Nephron progenitor cell (in vitro differentiated cells): ENCODE measurements at regions not wholly inside any gene's neighbourhood (a gene's known extent, or its start where the extent isn't known, plus 50 kb on each side); places are given as distances from the start of the nearest gene placed in this dataset.

ENCODE experiments used
- DNase-seq: peaks from one replicate; pipeline ENCODE4 v3.0.0; 2021
- H3K27ac Mint-ChIP-seq: 2 replicates; pipeline ENCODE4 v1.8.0; 2021; ENCODE audit warnings: mild to moderate bottlenecking, moderate library complexity, mixed read lengths
- H3K27me3 Mint-ChIP-seq: 2 replicates; pipeline ENCODE4 v1.8.0; 2021; ENCODE audit warnings: mild to moderate bottlenecking, low read depth, mixed read lengths; ENCODE audit not compliant: poor library complexity
- H3K36me3 Mint-ChIP-seq: 2 replicates; pipeline ENCODE4 v1.8.0; 2021; ENCODE audit warnings: low read depth, mixed read lengths
- H3K4me1 Mint-ChIP-seq: 2 replicates; pipeline ENCODE4 v1.8.0; 2021; ENCODE audit warnings: mixed read lengths
- H3K4me3 Mint-ChIP-seq: 2 replicates; pipeline ENCODE4 v1.8.0; 2021; ENCODE audit warnings: mild to moderate bottlenecking, moderate library complexity, mixed read lengths
- H3K9me3 Mint-ChIP-seq: 2 replicates; pipeline ENCODE4 v1.8.0; 2021; ENCODE audit warnings: mild to moderate bottlenecking, moderate library complexity, mixed read lengths
- TF ChIP-seq, protein P1 (sequence below): fragments of 200-600 bp; sonication (generic); IDR thresholded peaks from 2 replicates; pipeline ENCODE4 v1.5.0; 2021; ENCODE audit warnings: antibody characterized with exemption

DNA sequence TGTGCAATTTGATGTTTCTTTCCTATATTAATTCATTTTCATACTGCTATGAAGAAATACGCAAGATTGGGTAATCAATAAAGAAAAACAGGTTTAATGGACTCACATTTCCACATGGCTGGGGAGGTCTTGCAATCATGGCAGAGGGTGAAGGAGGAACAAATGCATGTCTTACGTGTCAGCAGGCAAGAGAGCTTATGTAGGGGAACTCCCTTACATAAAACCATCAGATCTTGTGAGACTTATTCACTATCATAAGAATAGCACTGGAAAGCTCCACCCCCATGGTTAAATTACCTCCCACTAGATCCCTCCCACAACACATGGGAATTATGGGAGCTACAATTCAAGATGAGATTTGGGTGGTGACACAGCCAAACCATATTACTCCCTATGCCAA, 418.9 kb upstream of the MAF start:
- Mint-ChIP-seq H3K4me3 (no peak overlapping the region), H3K27ac (no peak overlapping the region), H3K9me3 (no peaks in the 10 kb centered on the region), H3K4me1 (peaks cover 18% of the 10 kb centered on the region), H3K36me3 (no peaks in the 10 kb centered on the region), H3K27me3 (peaks cover 8% of the 10 kb centered on the region)
- no peak for DNase-seq
- TF ChIP-seq, protein P1, sequence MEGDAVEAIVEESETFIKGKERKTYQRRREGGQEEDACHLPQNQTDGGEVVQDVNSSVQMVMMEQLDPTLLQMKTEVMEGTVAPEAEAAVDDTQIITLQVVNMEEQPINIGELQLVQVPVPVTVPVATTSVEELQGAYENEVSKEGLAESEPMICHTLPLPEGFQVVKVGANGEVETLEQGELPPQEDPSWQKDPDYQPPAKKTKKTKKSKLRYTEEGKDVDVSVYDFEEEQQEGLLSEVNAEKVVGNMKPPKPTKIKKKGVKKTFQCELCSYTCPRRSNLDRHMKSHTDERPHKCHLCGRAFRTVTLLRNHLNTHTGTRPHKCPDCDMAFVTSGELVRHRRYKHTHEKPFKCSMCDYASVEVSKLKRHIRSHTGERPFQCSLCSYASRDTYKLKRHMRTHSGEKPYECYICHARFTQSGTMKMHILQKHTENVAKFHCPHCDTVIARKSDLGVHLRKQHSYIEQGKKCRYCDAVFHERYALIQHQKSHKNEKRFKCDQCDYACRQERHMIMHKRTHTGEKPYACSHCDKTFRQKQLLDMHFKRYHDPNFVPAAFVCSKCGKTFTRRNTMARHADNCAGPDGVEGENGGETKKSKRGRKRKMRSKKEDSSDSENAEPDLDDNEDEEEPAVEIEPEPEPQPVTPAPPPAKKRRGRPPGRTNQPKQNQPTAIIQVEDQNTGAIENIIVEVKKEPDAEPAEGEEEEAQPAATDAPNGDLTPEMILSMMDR, result no peak

DNA sequence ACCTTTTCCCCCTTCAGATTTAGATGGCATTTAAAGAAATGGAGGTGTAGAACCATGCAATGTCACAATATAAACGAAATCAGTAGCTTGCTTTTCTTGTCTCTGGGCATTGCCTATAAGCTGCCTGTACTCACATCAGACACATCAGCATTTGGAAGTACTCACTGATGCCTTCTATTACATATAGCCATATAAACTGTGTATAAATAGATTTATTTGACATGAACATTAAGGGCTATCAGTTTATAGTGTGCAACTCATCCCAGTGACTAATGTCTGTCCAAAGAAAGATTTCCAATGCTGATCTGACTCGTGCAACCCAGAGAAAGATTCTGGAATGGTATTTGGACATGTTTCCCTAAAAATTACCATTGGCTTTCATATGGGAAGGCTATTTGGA, 417.9 kb upstream of the MAF start:
- peaks cover 8% of the 10 kb centered on the region for H3K27me3 Mint-ChIP-seq
- H3K9me3 Mint-ChIP-seq, result no peaks in the 10 kb centered on the region
- no peak overlapping the region for H3K27ac Mint-ChIP-seq
- TF ChIP-seq, protein P1, result no peak
- no peaks in the 10 kb centered on the region for H3K36me3 Mint-ChIP-seq
- no peak overlapping the region for H3K4me3 Mint-ChIP-seq
- no peak for DNase-seq
- H3K4me1 Mint-ChIP-seq, result peaks cover 12% of the 10 kb centered on the region

DNA sequence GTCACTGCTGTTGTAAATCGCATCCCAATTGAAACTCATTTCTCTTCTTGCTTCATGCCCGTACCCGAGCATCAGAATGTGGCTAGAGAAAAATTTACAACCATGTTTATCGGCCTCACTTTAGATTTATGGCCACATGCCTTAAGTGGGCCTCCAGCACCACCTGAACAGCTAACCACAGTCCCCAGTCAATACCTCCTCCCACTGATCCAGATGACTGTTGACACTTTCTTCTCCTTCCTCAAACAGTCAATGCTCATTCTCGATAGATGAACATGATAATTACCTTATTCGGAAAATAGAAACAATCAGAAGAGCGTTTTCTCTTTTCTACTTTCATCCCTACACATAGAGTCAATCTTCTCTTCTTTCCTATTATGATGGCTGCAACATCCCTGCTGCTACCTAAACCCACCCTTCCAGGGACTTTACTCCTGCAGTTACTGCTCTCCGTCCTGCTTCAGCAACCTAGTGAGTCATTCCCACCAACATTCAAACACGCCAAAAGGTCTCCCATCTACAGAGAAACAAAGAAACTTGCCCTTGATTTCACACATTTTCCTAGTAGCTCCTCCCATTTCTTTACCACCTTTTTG, 416.3 kb upstream of the MAF start:
- Mint-ChIP-seq H3K4me3 (no peak overlapping the region), H3K4me1 (no peaks in the 10 kb centered on the region), H3K27me3 (peaks cover 8% of the 10 kb centered on the region), H3K9me3 (no peaks in the 10 kb centered on the region), H3K27ac (no peak overlapping the region), H3K36me3 (no peaks in the 10 kb centered on the region)
- no peak for DNase-seq
- TF ChIP-seq, protein P1, result no peak

DNA sequence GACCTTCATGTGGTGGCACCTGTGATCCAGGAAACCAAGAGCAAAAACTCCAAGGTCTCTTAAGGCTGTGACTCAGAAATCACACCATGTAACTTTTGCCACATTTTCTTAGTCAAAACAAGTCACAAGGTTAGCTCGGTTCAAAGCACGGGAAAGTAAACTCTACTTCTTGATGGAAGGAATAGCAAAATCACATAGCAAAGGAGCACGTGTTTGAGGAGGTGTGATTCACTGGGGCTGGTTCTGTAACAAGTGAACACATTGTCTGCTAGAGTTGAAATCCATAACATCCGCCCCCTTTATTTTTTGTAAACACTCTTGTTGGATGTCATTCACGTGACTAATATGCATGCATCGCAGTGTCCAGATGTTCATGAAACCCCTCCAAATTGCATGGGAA, 415.0 kb upstream of the MAF start:
- Mint-ChIP-seq H3K4me1 (no peaks in the 10 kb centered on the region), H3K27me3 (peaks cover 4% of the 10 kb centered on the region), H3K4me3 (no peak overlapping the region), H3K36me3 (no peaks in the 10 kb centered on the region), H3K27ac (no peak overlapping the region), H3K9me3 (no peaks in the 10 kb centered on the region)
- DNase-seq, result no peak
- TF ChIP-seq, protein P1, result no peak

DNA sequence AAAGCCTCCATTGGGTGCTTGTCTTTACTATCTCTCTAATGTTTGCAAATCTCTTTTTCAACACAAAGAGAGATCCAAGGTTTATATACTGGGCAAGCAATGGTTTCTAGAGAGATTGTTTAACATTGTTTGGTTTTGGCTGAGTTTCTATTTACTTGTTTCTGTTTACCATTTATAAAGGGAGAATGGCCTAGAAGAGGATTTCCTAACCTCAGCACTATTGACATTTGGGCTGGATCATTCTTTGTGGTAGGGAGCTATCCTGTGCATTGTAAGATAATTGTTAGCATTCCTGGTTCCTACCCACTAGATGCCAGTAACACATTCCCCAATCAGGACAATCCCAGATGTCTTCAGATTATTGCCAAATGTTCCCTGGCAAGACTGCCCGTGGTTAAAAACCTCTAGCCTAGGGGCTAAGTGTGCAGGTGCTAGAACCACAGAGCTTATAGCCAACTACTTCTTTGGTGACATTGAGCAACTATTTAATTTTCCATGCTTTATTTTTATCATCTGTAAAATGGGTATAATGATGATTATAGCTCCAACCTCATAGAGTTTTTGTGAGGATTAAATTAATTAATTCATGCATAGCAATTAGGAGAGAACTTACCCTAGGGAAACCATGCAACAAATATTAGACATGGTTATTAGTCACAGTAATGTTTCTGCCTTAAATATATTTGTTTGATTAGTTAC, 413.9 kb upstream of the MAF start:
- DNase-seq, result no peak
- no peaks in the 10 kb centered on the region for H3K4me1 Mint-ChIP-seq

More for the DNA sequence above, 413.9 kb upstream of the MAF start:
- TF ChIP-seq, protein P1, result no peak
- H3K4me3 Mint-ChIP-seq, result no peak overlapping the region
- peaks cover 7% of the 10 kb centered on the region for H3K27me3 Mint-ChIP-seq
- no peaks in the 10 kb centered on the region for H3K36me3 Mint-ChIP-seq
- H3K9me3 Mint-ChIP-seq, result no peaks in the 10 kb centered on the region
- H3K27ac Mint-ChIP-seq, result no peak overlapping the region
